ENCODE measurements at regions not wholly inside any gene's neighbourhood (a gene's known extent, or its start where the extent isn't known, plus 50 kb on each side); places are given as distances from the start of the nearest gene placed in this dataset.

- TF ChIP-seq EZH2 (IDR thresholded peaks at IDR 0.05), result no peak
- Histone ChIP-seq H3K9ac (no peak overlapping the region), H3K4me3 (no peak overlapping the region), H4K20me1 (ENCODE audit: low read depth) (no peaks in the 10 kb centered on the region), H3F3A (ENCODE audit: low read depth) (no peaks in the 10 kb centered on the region), H3K36me3 (no peaks in the 10 kb centered on the region), H3K4me2 (no peak overlapping the region), H3K27me3 (no peaks in the 10 kb centered on the region), H3K27ac (no peak overlapping the region), H3K9me3 (ENCODE audit: low read depth) (no peaks in the 10 kb centered on the region), H3K4me1 (no peaks in the 10 kb centered on the region), H2AFZ (replicated peaks) (no peak overlapping the region), H3K79me2 (ENCODE audit: low read depth) (no peaks in the 10 kb centered on the region)
- Mint-ChIP-seq H3K27ac (no peak overlapping the region), H3K27me3 (ENCODE audit: insufficient read depth, low read depth) (no peaks in the 10 kb centered on the region), H3K36me3 (no peaks in the 10 kb centered on the region), H3K4me3 (no peak overlapping the region), H3K9me3 (no peaks in the 10 kb centered on the region), H3K4me1 (no peaks in the 10 kb centered on the region)
- no peak for DNase-seq (ENCODE audit: low spot score)
Measured at GRCh38 chr18:67417864-67418523, 98.5 kb downstream of the DSEL start.

GRCh38 chr18:67411116-67411515 lies 105.4 kb downstream of the DSEL start:
- Histone ChIP-seq H3K27me3 (no peaks in the 10 kb centered on the region), H2AFZ (replicated peaks) (no peak overlapping the region), H3K27ac (no peak overlapping the region), H3K4me2 (no peak overlapping the region), H3K9me3 (ENCODE audit: low read depth) (no peaks in the 10 kb centered on the region), H3F3A (ENCODE audit: low read depth) (no peaks in the 10 kb centered on the region), H3K36me3 (no peaks in the 10 kb centered on the region), H3K4me1 (no peaks in the 10 kb centered on the region), H3K79me2 (ENCODE audit: low read depth) (no peaks in the 10 kb centered on the region), H3K4me3 (no peak overlapping the region), H3K9ac (no peak overlapping the region), H4K20me1 (ENCODE audit: low read depth) (no peaks in the 10 kb centered on the region)
- H3K4me1 Mint-ChIP-seq, result no peaks in the 10 kb centered on the region
- DNase-seq (ENCODE audit: low spot score), result no peak
- no peak for TF ChIP-seq CTCF (IDR thresholded peaks at IDR 0.05)
- no peak for TF ChIP-seq EZH2 (IDR thresholded peaks at IDR 0.05)
- TF ChIP-seq EZH2phosphoT487 (IDR thresholded peaks at IDR 0.05), result no peak
- no peak overlapping the region for H3K27ac Mint-ChIP-seq
- H3K36me3 Mint-ChIP-seq, result no peaks in the 10 kb centered on the region
- H3K4me3 Mint-ChIP-seq, result no peak overlapping the region
- H3K27me3 Mint-ChIP-seq (ENCODE audit: insufficient read depth, low read depth), result no peaks in the 10 kb centered on the region
- H3K9me3 Mint-ChIP-seq, result no peaks in the 10 kb centered on the region

GRCh38 chr18:67410075-67411070 lies 106.1 kb downstream of the DSEL start:
- H3K4me1 ChIP-seq, result no peaks in the 10 kb centered on the region
- H3K4me3 ChIP-seq, result no peak overlapping the region
- no peak for DNase-seq (ENCODE audit: low spot score)
- Mint-ChIP-seq H3K4me1 (no peaks in the 10 kb centered on the region), H3K9me3 (no peaks in the 10 kb centered on the region), H3K4me3 (no peak overlapping the region), H3K27ac (no peak overlapping the region), H3K36me3 (no peaks in the 10 kb centered on the region), H3K27me3 (ENCODE audit: insufficient read depth, low read depth) (no peaks in the 10 kb centered on the region)
- no peaks in the 10 kb centered on the region for H4K20me1 ChIP-seq (ENCODE audit: low read depth)
- H3K27me3 ChIP-seq, result no peaks in the 10 kb centered on the region
- H3K79me2 ChIP-seq (ENCODE audit: low read depth), result no peaks in the 10 kb centered on the region
- H3K4me2 ChIP-seq, result no peak overlapping the region
- H3K9me3 ChIP-seq (ENCODE audit: low read depth), result no peaks in the 10 kb centered on the region
- TF ChIP-seq EZH2phosphoT487 (IDR thresholded peaks at IDR 0.05) (no peak), EZH2 (IDR thresholded peaks at IDR 0.05) (no peak), CTCF (IDR thresholded peaks at IDR 0.05) (no peak)
- H3F3A ChIP-seq (ENCODE audit: low read depth), result no peaks in the 10 kb centered on the region
- H3K36me3 ChIP-seq, result no peaks in the 10 kb centered on the region
- no peak overlapping the region for H3K9ac ChIP-seq
- no peak overlapping the region for H3K27ac ChIP-seq
- no peak overlapping the region for H2AFZ ChIP-seq (replicated peaks)
